Endothelial cell of umbilical vein (primary cell): ENCODE measurements at regions not wholly inside any gene's neighbourhood (a gene's known extent, or its start where the extent isn't known, plus 50 kb on each side); places are given as distances from the start of the nearest gene placed in this dataset.

Experiments
- BruUV-seq: library from RNA; stranded (reverse); fragments of 400-500 nt; replicated peaks from 2 replicates; lab custom pipeline; 2021; lab: Mats Ljungman, UMichigan
- CTCF ChIA-PET: fragments of 300-600, 350-600 bp; sonication (Branson Sonifier 250); formaldehyde crosslinking; loops from one replicate; lab custom pipeline; 2021; ENCODE audit warnings: antibody characterized with exemption, inconsistent platforms; lab: Charles Lee
- POLR2A ChIA-PET: fragments of 300-600, 350-600 bp; sonication (Branson Sonifier 250); formaldehyde crosslinking; loops from one replicate; lab custom pipeline; 2021; ENCODE audit warnings: antibody characterized with exemption, inconsistent platforms; lab: Charles Lee
- DNase-seq: peaks from one replicate; pipeline ENCODE4 v3.0.0-alpha.2; 2011; ENCODE audit warnings: low read depth, low spot score
- FAIRE-seq: peaks from 2 replicates; lab custom pipeline; 2011; peaks lifted over from hg19 to GRCh38; lab: Jason Lieb, UNC
- H2AFZ ChIP-seq: 2 replicates; pipeline ENCODE4 v1.6.0; 2012; ENCODE audit warnings: low read depth, low read length, control low read depth, inconsistent platforms
- H3K27ac ChIP-seq: 2 replicates; pipeline ENCODE4 v1.5.1; 2011; ENCODE audit warnings: low read depth, mild to moderate bottlenecking, control low read depth, low read length, moderate library complexity; ENCODE audit not compliant: insufficient read depth
- H3K27me3 ChIP-seq, 2 experiments: 2 replicates each; pipeline versions ENCODE4 v1.6.0 to v1.6.1; 2011; ENCODE audit warnings: low read length in 2 of 2, mixed read lengths in 1 of 2; ENCODE audit not compliant: control insufficient read depth in 2 of 2, insufficient read depth in 2 of 2
- H3K36me3 ChIP-seq, 2 experiments: 2 replicates in 1 of 2; 3 replicates in 1 of 2; pipeline ENCODE4 v1.5.1; 2011; ENCODE audit warnings: low read length in 2 of 2, mild to moderate bottlenecking in 1 of 2, moderate library complexity in 1 of 2; ENCODE audit not compliant: control insufficient read depth in 2 of 2, insufficient read depth in 2 of 2; ENCODE audit errors: extremely low read depth in 1 of 2
- H3K4me1 ChIP-seq: 3 replicates; pipeline ENCODE4 v1.5.1; 2011; ENCODE audit warnings: mild to moderate bottlenecking, low read length; ENCODE audit not compliant: control insufficient read depth, insufficient read depth; ENCODE audit errors: extremely low read depth
- H3K4me2 ChIP-seq: 2 replicates; pipeline ENCODE4 v1.6.1; 2011; ENCODE audit warnings: low read length, control low read depth, mixed read lengths; ENCODE audit not compliant: insufficient read depth
- H3K4me3 ChIP-seq, 3 experiments: fragments of 200-600 bp in 1 of 3; sonication (generic), shearing (Covaris generic) in 1 of 3; replicated peaks in 1 of 3; 2 replicates each; pipeline ENCODE4 v1.5.1; 2011 to 2016; ENCODE audit warnings: control low read depth in 3 of 3, low read length in 3 of 3, mild to moderate bottlenecking in 2 of 3, inconsistent platforms in 1 of 3, low read depth in 1 of 3, moderate library complexity in 1 of 3; ENCODE audit not compliant: insufficient read depth in 1 of 3
- H3K79me2 ChIP-seq: 2 replicates; pipeline ENCODE4 v1.6.0; 2012; ENCODE audit warnings: low read length, inconsistent platforms; ENCODE audit not compliant: control insufficient read depth, insufficient read depth
- H3K9ac ChIP-seq: replicated peaks from 2 replicates; pipeline ENCODE3; 2011; ENCODE audit warnings: low read length, control low read depth; ENCODE audit not compliant: insufficient read depth; ENCODE audit errors: extremely low read depth
- H3K9me1 ChIP-seq: replicated peaks from 3 replicates; pipeline ENCODE4 v1.6.0; 2011; ENCODE audit warnings: mild to moderate bottlenecking, low read length; ENCODE audit not compliant: control insufficient read depth, insufficient read depth; ENCODE audit errors: extremely low read depth
- H3K9me3 ChIP-seq: replicated peaks from 2 replicates; pipeline ENCODE4 v1.5.1; 2012; ENCODE audit warnings: low read length, inconsistent platforms; ENCODE audit not compliant: control insufficient read depth, insufficient read depth
- H4K20me1 ChIP-seq: replicated peaks from 2 replicates; pipeline ENCODE3; 2011; ENCODE audit warnings: mild to moderate bottlenecking, low read length; ENCODE audit not compliant: control insufficient read depth, insufficient read depth; ENCODE audit errors: extremely low read depth
- CTCF ChIP-seq, 2 donors: IDR thresholded peaks; 1 replicate in 1 of 2; 2 replicates in 1 of 2; pipeline ENCODE4 v1.5.1; 2011; ENCODE audit warnings: low read length in 2 of 2, mild to moderate bottlenecking in 2 of 2, moderate library complexity in 2 of 2, control low read depth in 1 of 2, inconsistent platforms in 1 of 2, low read depth in 1 of 2; ENCODE audit not compliant: insufficient read depth in 1 of 2; ENCODE audit errors: extremely low read depth in 1 of 2
- EZH2 ChIP-seq: IDR thresholded peaks from 2 replicates; pipeline ENCODE4 v1.6.1; 2012; ENCODE audit warnings: borderline replicate concordance, low read depth, mild to moderate bottlenecking, moderate library complexity, low read length, inconsistent platforms; ENCODE audit not compliant: severe bottlenecking
- FOS ChIP-seq: IDR thresholded peaks from 2 replicates; pipeline ENCODE4 v1.6.1; 2011; ENCODE audit warnings: mild to moderate bottlenecking, low read length, moderate library complexity, borderline replicate concordance; ENCODE audit not compliant: insufficient read depth
- GATA2 ChIP-seq: IDR thresholded peaks from 2 replicates; pipeline ENCODE4 v1.7.0; 2011; ENCODE audit warnings: low read depth, mild to moderate bottlenecking, moderate library complexity, mixed read lengths, low read length; ENCODE audit not compliant: insufficient read length, insufficient read depth
- JUN ChIP-seq: IDR thresholded peaks from 2 replicates; pipeline ENCODE4 v1.6.1; 2011; ENCODE audit warnings: borderline replicate concordance, low read depth; ENCODE audit not compliant: insufficient read length, insufficient read depth
- MYC ChIP-seq: IDR thresholded peaks from one replicate; pipeline ENCODE4 v1.6.1; 2011; ENCODE audit warnings: mild to moderate bottlenecking, low read depth, low read length
- POLR2A ChIP-seq: IDR thresholded peaks from 2 replicates; pipeline ENCODE4 v1.6.1; 2012; ENCODE audit warnings: low read depth, mild to moderate bottlenecking, control low read depth, low read length
- POLR2AphosphoS5 ChIP-seq: IDR thresholded peaks from 2 replicates; pipeline ENCODE4 v1.6.1; 2012; ENCODE audit warnings: low read depth, mild to moderate bottlenecking, control low read depth, low read length, moderate library complexity; ENCODE audit not compliant: insufficient read depth
- dilution Hi-C: fragments of 300-500 bp; cut with MboI; formaldehyde crosslinking; loops from one replicate; pipeline ENCODE4 v1.15.0; 2019; ENCODE audit warnings: low sequenced_read_pairs; ENCODE audit not compliant: extremely low pct_ligation_motif_present
- intact Hi-C: fragments of 100-400 bp; cut with micrococcal nuclease; formaldehyde crosslinking; loops from one replicate; pipeline ENCODE4 v1.10.0; 2022
- TF ChIP-seq, protein P1 (sequence below): IDR thresholded peaks from 2 replicates; pipeline ENCODE4 v1.6.1; 2011; ENCODE audit not compliant: insufficient read depth, insufficient read length

- intact Hi-C loops = no loop called here
- TF ChIP-seq JUN = no peak
- no peak for TF ChIP-seq MYC
- no peak for TF ChIP-seq POLR2A
- TF ChIP-seq EZH2 = no peak
- no peak for TF ChIP-seq GATA2
- TF ChIP-seq CTCF (IDR thresholded peaks at IDR 0.05; ENCODE audit: extremely low read depth in 1 of 2, insufficient read depth in 1 of 2, low read depth in 1 of 2, low read length in 2 of 2) = no peak
- TF ChIP-seq, protein P1, sequence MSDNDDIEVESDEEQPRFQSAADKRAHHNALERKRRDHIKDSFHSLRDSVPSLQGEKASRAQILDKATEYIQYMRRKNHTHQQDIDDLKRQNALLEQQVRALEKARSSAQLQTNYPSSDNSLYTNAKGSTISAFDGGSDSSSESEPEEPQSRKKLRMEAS = no peak
- no peak for TF ChIP-seq FOS
- no peak for TF ChIP-seq POLR2AphosphoS5
These were observed 557.2 kb downstream of the TUSC7 start for GRCh38 chr3:117266806-117267205.

More at GRCh38 chr3:117266806-117267205, 557.2 kb downstream of the TUSC7 start:
- FAIRE-seq (no peak), DNase-seq (peak; percentile 12)
- Histone ChIP-seq H3K9ac (no peak overlapping the region), H4K20me1 (no peaks in the 10 kb centered on the region), H3K4me1 (no peaks in the 10 kb centered on the region), H3K79me2 (no peaks in the 10 kb centered on the region), H3K27ac (no peak overlapping the region), H3K27me3 (no peaks in the 10 kb centered on the region), H3K36me3 (no peaks in the 10 kb centered on the region), H3K9me3 (no peaks in the 10 kb centered on the region), H3K4me2 (no peak overlapping the region), H2AFZ (no peak overlapping the region), H3K9me1 (no peaks in the 10 kb centered on the region), H3K4me3 (no peak overlapping the region)
- POLR2A ChIA-PET = no interaction called here
- no TSS peak for BruUV-seq
- dilution Hi-C loops = no loop called here
- CTCF ChIA-PET = no interaction called here
